ENCODE measurements at regions not wholly inside any gene's neighbourhood (a gene's known extent, or its start where the extent isn't known, plus 50 kb on each side); places are given as distances from the start of the nearest gene placed in this dataset.

DNA sequence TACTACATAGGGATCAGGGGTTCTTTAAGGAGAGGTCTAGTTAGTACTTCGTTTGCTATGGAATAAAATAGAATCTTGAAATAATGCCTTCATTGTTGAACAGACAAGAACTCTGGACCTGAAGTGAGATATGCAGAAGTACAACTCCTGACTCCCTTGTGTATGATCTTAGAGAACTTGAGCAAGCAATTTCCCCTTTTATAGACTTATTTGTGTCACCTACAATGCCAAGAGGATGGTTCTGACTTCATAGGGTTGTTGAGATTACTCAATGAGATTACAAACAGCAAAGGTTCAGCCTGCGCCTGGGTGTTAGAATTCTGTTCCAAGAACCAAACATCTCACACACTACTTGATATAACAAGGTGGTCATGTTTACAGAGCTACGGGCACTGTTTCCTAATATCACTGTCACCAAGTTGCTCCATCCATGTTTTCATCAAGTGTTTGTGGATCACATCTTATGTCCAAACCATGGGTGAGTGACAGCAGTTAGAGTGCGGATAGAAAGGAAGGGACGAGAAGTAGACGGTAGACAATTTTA lies 76.7 kb upstream of the ADAMTS9 start:
- TF ChIP-seq, protein P1, sequence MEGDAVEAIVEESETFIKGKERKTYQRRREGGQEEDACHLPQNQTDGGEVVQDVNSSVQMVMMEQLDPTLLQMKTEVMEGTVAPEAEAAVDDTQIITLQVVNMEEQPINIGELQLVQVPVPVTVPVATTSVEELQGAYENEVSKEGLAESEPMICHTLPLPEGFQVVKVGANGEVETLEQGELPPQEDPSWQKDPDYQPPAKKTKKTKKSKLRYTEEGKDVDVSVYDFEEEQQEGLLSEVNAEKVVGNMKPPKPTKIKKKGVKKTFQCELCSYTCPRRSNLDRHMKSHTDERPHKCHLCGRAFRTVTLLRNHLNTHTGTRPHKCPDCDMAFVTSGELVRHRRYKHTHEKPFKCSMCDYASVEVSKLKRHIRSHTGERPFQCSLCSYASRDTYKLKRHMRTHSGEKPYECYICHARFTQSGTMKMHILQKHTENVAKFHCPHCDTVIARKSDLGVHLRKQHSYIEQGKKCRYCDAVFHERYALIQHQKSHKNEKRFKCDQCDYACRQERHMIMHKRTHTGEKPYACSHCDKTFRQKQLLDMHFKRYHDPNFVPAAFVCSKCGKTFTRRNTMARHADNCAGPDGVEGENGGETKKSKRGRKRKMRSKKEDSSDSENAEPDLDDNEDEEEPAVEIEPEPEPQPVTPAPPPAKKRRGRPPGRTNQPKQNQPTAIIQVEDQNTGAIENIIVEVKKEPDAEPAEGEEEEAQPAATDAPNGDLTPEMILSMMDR (IDR thresholded peaks at IDR 0.05; ENCODE audit: low read depth) = no peak

DNA sequence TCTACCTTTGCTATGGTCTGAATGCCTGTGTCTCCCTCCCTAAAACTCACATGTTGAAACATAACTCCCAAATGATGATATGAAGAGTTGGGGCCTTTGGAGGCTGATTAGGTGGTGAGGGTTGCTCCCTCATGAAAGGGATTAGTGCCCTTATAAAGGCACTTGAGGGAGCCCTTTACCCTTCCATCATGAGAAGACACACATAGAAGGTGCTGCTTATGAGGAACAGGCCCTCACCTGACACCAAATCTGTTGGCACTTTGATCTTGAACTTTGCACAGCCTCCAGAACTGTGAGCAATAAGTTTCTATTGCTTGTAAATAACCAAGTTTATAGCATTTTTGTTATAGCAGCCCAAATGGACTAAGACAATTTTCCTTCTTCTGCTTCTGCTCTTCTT lies 76.2 kb upstream of the ADAMTS9 start:
- TF ChIP-seq, protein P1 (IDR thresholded peaks at IDR 0.05; ENCODE audit: low read depth) = no peak

DNA sequence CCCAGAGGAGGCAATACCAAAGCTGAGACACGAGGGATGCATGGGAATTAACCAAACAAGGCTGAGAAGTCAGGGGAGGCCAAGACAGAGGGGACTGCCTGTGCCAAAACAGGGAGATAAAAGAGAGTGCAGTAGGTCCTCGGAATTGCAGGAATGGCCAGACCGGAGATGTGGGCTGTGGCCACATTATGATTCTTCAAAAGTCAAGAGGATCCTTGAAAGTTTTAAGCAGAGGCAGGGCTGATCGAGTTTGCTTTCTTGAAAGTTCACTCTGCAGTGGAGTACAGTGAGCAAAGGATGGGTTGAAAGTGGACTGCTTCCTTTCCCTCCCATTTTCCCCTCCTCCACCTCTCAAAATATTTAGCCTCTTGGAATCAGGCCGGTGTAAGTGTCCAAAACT lies 73.9 kb upstream of the ADAMTS9 start:
- TF ChIP-seq, protein P1 (IDR thresholded peaks at IDR 0.05; ENCODE audit: low read depth) = no peak

DNA sequence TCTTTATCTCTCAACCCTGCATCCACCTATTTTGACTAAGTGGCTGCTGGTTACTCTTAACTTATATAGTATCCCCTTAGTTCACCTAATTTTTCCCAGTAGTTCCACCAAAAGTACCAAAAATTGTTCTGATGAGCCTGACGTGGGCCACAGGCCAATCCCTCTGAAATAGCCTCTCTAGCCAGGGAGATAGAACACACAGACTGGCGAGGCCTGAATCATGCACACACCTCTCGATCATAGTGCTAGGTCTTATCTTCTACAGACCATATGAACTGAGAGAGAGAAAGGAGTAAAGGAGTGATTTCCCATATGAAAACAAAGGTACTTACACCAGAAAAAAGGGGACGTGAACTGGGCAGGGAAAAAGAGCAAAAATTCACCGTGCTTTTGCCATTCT lies 72.5 kb upstream of the ADAMTS9 start:
- TF ChIP-seq, protein P1 (IDR thresholded peaks at IDR 0.05; ENCODE audit: low read depth) = no peak

DNA sequence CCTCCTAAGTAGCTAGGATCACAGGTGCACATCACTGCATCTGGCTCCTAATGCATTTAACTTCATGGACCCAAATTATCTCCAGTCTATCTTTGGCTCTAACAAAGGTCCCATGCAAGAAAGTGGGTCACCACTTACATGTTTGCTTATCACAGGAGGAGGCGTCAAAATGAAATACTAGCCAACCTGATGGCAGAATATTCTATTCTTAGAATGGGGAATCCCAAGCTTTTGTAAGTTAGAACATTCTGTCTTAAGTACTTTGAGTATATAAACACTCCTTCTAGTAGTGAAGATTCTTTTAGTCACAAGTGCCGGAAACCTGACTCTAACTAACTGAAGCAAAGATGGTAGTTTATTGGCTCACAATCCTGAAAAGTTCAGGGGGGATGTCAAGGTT lies 72.0 kb upstream of the ADAMTS9 start:
- TF ChIP-seq, protein P1 (IDR thresholded peaks at IDR 0.05; ENCODE audit: low read depth) = no peak

DNA sequence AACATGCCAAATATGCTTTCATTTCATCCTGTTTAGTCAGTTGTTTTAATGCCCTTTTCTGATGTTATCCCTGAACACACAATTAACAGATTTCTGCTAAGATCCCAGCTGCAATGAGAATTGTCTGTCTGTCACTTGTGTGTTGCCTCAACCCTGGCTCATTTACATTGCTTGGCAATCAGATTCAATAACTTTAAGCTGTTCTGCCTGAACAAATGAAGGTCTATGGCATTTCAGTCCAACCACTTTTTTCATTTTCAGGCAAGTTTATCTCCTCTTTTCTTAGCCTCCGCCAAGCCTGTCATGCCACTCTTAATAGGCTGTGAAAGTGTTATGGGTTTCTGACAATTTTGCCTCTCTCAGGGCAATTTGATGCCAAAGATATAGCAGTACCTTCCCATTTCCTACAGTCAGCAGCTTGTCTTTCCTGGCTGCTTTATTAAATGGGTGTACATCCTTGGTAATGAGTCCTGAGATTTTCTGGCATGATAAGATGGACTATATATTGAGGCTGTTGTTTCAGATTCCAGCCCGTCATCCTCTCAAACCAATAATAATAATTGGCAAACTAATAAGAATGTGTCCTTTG lies 68.7 kb upstream of the ADAMTS9 start:
- TF ChIP-seq, protein P1 (IDR thresholded peaks at IDR 0.05; ENCODE audit: low read depth) = no peak

DNA sequence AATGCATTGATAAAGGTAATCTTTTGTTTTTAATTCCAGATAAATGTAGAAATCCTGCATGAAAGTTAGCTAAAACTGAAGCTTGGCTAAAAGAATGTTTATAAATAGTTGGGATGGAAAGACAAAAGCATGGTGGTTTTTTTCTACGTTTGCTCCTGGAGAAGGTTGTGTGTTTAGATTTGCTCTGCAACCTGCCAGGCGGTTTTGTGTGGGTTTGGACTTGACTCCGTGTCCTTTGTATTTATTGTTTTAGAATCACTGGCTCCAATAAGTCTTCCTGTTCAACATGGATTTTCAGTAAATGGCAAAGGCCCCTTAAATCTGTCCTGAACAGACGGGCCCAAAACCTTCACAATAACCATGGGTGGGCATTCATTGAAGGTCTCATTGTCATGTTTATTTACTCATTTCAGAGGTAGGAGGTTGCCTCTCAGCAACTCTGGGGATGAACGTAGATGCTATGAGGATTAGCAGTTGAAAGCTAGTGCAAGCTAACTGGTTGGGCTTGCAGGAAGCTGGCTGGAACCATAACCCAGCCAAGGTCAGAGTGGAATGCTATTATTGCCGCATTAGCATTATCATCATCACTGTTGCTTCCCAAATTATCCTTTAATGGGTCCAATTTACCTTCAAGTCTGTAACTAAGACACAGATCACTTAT lies 60.6 kb upstream of the ADAMTS9 start:
- TF ChIP-seq, protein P1 (IDR thresholded peaks at IDR 0.05; ENCODE audit: low read depth) = no peak

All from subcutaneous adipose tissue (tissue), 1 donor.